ENCODE measurements at regions not wholly inside any gene's neighbourhood (a gene's known extent, or its start where the extent isn't known, plus 50 kb on each side); places are given as distances from the start of the nearest gene placed in this dataset.

DNA sequence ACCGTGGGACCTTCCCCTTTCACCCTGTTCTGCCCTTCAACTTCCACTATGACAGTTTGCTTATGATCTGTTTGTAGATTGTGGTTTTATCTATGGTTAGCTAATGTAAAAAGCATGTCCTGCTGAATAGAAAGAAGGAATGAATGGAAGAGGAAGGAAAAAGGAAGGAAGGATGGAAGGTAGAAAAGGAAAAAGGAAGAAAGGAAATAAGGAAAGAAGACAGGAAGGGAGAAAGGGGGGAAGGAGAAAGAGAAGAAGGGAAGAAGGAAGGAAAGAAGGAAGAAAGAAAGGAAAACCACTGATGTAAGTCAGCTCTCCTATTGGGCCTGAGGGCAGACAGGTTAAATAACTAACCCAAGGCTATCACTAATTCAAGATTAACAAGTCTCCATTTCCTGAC is 319.1 kb upstream of the KLF3 start:
- DNase-seq, result no peak

DNA sequence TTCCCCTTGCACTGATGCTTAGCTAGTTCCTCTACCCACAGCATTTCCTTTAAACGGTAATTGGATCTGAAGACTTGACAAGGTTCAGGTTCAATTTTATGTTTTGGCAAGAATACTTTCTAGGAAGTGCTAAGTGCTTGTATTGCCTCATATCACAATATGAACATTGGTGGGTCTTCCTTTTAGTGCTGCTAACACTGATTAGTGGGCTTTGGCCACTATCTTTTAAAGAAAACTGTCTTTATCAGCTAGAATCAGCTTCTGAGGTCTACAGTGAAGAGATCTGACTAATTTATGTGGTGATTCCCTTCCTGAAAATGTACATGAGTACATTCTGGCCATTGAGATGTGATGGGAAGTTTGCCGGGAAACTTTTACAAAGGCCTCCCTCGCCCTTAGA is 316.7 kb upstream of the KLF3 start:
- no peak for DNase-seq

DNA sequence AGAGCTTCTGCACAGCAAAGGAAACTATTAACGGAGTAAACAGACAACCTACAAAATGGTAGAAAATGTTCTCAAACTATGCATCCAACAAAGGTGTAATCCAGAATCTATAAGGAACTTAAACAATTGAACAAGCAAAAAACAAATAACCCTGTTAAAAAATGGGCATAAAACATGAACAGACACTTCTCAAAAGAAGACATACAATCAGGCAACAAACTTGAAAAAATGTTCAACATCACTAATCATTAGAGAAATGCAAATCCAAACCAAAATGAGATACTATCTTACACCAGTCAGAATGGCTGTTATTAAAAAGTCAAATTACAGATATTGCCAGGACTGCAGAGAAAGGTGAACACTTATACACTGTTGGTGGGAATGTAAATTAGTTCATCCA is 309.6 kb upstream of the KLF3 start:
- no peak for DNase-seq

DNA sequence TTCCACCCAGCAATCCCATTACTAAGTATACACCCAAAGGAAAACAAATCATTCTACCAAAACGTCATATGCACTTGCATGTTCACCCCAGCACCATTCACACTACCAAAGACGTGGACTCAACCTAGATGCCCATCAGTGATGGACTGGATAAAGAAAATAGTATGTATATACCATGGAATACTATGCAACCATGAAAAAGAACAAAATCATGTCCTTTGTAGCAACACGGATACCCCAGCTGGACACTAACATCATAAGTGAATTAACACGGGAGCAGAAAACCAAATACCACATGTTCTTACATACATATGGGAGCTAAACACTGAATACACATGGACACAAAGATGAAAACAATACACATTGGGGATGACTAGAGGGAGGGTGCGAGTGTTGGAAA is 309.1 kb upstream of the KLF3 start:
- no peak for DNase-seq

DNA sequence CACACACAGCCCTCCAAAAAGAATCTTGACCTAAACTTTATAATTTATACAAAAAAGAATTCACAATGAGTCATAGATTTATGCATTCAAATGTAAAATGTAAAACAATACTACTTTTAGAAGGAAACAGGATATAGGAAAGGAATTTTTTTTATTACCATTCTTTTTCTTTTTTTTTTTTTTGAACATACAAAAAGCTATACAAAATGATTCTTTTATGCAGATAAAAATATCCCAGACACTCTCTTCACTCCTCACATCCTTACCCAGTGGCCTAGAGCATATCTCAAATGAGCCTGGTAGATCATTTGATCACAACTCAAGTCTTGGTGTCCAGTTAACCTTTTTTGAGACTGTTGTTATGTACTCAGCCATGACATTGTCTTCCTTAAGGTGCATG is 307.3 kb upstream of the KLF3 start:
- no peak for DNase-seq

DNA sequence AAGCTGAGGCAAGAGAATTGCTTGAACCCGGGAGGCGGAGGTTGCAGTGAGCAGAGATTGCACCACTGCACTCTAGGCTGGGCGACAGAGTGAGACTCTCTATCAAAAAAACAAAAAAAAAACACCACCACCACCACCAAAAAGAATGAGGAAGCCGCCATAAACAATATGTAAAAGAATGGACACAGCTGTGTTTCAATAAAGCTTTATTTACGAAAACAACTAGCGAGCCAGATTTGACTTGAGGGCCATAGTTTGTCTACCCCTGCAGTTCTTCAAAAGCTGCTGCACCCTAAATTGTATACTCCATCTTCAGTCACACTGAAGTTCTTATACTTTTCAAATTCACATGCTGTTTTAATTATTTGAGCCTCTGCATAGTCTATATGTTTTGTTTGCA is 306.5 kb upstream of the KLF3 start:
- no peak for DNase-seq

DNA sequence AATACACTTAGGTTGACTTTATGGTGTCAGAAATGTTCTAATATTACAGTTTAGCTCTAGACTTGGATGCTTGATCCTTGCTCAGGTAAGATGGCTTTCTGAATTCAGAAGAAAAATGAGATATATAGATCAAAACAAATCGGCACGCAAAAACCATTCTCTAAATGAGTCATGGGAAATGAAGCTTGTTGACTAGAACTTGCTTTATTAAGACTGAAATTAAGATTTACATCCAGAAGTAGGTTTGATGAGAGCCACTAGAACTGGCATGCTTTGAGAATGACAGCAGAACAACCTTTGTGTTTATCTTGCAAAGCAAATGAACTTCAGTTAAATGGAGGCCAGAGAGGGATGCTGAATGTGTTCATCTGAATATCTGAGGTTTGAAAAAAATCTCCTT is 304.9 kb upstream of the KLF3 start:
- DNase-seq, result peak; percentile 73

DNA sequence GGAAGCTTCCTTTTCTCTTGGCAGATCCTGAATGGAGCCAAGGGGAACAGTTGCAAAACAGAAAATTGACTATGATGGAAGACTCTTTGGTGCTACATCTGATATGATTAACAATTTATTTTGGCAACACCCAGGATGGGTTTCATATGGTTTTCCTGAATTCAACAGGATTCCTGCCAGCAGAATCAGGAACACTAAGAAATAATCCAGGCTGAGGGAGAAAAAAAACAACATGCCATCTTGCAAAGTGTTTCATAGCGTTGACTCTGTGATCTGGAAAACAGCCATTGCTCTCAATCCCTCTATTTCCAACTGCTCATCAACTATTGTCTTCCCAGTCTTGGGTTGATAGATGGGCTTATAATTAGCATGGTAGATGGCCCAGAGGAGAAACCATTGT is 303.8 kb upstream of the KLF3 start:
- DNase-seq, result no peak

DNA sequence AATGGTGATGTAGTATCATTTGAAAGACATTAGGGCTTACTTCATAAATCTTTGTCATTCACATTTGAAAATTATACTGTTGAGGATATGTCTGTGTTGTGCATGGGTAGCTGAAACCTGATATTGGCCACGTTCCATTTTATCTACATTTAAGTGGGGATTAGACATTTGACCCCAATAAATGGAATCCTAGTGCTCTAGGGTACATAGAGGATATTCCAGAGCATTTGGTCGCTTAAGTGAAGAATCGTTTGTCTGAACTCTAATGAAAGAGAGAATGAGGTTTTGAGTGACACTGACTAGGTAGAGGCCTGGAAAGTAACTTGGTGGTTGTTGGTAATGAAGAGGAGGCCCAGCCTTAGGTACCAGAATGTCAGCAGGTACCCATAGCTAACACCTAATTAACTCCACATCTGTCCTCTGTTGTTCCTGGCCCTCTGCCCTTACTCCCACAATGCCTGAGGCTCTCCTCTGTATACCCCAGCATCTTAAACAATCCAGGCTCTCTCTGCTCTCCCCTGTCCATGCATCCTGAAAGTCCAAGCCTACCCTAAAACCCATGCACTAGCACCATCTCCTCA is 299.5 kb upstream of the KLF3 start:
- DNase-seq, result no peak

DNA sequence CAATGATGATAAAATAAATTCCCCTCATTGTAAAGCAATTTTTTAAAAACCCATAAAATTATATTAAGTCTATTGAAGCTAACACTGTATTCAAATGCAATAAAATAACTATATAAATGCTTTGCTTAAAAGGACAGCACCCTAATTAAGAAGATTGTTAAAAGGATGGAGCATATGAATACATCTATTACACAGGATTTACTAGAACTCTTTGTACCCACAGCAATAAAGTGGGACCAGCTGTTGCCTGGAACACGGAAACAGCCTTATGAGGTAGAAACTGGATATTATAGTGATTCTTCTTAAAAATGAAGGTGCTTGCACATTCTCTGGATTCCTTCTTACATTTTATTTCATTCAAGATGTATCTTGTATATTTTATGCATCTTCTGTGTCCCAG is 298.7 kb upstream of the KLF3 start:
- no peak for DNase-seq

DNA sequence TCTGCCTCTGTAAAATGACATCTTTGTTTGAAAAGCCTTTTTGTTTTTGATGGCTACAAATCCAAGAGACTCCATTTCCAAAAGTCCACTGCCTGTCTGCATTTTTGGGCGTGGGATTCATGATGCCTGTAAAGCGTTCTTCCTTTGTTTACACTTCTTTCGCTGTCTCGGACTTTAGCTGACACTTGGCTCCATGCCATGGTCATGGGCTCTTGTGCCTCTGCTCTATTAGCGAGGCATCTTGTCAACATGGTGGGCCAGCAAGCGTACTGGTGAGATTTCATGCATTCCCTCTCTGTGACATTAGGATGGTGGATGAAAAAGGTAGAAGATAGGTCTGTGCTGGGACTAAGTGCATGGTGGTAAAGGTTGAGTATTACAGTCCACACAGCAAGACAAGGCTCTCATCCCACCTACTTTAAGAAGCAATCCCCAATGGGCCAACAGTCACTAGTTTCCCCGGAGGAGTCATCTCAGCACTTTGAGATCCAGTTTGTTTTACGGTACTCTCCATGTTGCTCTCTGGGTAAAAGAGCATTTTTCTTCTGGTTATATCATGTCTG is 298.2 kb upstream of the KLF3 start:
- DNase-seq, result no peak

DNA sequence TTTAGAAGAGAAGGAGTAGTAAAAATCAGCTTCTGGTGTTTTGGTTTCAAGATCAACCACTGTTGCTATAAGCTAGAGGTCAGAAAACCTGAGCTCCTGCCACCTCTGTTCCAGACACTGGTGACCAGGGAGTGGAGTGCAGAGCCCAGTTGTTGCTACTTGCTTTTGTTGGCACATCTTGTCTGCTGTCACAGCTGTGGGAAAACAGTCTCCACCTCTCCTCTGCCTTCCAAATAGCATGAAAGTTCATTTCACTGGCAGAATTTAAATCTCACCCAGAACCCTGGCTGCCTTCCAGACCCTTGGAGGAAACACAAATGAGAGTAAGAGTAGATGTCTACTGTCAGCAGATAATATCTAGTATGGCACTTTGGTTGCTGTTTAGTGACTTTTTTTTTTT is 297.5 kb upstream of the KLF3 start:
- DNase-seq, result no peak

DNA sequence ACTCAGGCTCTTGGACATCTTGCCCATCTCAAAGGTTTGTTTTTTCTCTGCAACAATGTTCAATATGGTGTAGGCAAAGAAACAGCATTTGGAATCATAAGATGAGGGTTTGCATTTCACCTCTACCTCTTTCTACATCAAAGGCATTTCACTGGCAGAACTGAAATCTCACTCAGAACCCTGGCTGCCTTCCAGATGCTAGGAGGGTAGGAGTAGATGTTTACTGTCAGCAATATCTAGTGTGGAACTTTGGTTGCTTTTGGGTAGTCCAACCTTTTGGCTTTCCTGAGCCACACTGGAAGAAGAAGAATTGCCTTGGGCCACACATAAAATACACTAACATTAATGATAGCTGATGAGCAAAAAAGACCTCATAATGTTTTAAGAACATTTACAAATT is 297.0 kb upstream of the KLF3 start:
- no peak for DNase-seq

DNA sequence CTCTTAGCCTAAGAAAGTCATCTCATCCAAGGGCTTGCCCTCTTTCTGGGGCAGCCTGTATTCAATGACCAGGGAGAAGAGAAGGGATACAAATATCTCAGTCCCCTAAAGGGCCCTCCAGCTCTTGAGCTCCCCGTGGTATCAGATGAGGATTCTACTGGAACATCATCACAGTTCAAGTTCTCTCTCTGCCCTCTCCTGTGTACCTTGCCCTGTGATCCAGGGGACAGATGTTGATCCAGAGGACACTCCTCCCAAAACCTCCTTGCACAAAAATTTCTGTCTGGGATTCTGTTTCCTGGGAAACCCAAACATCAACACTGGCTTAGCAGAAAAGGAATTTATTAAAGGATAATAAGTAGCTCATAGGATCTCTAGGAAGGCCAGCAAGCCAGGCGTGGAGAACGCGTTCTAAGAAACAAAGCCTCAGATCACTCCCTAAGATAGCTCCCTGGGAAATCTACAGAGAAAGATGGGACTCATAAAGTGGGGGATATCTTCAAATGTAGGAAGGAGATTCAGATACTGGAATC is 296.3 kb upstream of the KLF3 start:
- no peak for DNase-seq

DNA sequence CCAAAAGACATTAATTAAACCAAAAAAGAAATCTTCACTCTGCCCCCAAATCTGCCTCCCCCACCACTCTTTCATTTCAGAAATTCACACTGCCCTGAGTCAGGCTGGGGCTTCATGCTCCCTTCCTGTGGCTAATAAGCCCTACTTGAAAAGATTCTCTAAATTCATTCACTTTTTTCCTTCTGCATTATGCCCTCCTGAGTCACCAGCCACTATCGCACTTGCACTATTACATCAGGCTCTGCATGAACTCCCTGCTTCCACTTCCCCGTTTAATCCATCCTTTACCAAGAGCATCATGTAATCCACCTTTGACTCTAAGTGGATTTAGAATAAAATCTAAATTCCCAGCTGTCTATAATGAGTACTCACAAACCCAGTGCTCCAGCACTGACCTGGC is 295.4 kb upstream of the KLF3 start:
- no peak for DNase-seq

DNA sequence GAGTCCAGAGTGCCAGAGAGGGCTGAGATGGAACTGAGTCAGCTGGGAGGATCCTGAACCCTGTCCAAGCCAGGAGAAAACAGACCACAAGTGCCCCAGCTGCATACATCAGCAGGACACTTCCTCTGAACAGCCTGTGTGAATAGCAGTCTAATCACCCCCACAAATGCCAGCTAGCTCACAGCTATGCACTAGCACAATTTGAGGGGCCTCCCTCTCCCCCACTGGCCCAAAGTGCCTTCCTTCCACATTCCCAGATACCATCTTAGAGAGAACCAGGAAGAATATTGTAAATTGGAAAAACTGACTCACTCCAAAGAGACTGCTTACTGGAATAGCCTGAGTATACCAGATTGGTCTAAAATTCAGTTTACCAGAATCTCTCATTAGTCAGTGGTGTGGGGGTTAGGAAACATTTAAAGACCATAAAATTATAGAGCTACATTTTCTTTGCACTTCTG is 292.6 kb upstream of the KLF3 start:
- DNase-seq, result no peak

DNA sequence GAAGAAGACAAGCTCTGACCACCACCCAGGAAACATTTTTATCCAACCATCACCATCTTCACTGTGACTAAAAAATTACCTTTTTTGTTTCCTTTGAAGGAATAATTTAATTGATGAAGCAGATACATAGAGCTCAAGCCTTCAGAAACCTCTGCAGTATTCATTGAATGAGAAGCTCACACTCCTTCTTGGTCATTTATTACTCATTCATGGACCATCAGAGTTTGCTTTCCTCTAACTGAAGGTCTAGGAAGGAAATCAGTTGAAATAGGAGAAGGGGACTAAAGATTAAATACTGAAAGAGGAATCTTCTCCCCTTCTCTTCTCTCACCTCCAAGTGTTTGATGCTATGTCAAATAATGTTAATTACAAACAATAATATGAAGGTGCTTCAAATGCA is 290.6 kb upstream of the KLF3 start:
- DNase-seq, result peak; percentile 5

DNA sequence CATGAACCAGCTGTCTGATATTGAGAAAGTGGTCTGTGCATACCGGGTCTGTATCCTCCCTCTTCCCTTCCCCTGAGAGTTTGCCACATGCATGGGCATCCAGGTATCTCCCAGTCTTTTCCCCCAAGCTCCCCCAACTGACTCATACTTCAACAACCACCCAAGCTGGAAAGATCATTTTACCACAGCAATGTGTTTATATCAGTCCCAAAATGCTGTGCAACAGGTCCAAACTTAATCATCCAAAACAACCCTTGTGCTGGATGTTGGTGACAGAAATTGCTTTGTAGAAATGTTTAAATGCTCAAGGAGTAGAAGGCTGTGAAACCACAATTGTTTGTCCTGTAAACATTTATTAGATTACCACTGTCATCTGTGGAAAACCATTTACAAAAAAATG is 286.8 kb upstream of the KLF3 start:
- DNase-seq, result no peak

DNA sequence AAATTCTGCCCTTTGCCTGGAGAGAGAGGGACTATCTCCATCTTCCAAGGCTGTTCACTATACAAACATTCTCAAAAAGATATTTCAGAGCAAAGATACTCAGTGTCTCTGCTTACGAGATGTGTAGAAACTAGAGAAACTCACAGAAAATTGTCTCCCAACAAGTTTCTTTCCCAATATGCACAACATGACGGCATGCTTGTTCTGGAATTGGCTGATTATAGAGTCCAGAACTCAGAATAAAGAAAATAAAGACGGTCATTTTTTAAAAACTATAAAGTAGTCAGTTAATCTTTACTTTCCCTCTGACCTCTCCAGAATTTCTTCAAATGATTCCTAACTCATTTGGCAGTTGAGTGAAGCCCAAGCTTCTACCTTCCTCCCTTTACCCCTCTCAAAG is 285.5 kb upstream of the KLF3 start:
- DNase-seq, result no peak

DNA sequence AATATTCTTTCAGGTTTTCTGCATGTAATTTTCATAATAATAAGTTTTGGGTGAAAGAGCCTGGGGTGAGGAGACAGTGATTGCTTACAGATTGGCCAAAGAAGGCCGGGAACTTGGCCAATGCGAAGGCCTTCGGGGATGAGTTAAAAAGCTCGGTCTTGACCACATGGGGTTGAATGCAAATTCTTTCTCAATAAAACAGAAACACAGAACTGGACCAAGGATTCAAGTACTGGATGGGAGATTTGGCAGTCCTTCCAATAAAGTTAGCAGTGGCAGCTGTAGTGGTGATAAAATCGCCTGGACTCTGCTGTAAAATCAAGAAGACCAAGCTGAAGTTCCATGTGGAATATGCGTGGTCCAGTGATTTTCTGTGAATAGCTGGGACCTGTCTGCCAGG is 282.2 kb upstream of the KLF3 start:
- DNase-seq, result no peak

DNA sequence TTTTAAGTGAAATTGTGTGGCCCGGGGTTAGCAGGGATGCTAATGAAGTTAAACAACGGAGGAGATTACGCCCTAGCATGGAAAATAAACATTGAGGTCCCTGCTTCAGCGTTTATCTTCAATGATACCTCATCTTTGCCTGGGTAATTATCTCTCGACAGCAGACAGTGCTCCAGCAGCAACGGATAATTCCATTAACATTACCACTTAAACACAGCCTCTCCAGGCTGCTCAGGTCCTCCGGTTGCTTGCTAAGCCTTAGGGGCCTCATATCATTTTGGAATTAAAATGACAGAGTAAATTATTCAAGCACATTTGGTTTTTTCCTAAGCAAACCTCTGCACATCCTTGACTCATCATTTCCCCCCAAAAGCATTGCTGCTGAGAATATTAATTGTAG is 281.5 kb upstream of the KLF3 start:
- DNase-seq, result no peak

DNA sequence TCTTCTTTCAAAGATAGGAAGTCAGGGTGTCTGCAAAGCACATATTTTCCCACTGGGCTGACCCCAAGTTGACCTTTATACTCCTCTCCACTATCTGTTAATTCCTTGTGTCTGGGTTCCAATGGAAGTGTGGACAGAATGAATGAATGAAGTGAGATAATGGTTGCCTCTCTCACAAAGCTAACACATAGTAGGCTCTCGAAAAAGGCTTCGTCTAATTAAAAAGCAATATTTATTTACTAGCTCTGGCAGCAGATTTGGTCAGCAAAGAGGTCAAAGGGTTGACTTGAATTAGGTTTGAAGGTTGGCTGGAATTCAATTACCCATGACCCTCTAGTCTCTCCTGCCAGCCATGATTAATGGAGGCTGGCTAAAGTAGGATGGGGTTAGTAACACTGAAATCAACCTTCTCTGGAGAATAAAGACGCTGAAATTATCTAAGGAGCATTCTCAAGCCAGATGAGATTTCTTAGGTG is 280.3 kb upstream of the KLF3 start:
- DNase-seq, result no peak

DNA sequence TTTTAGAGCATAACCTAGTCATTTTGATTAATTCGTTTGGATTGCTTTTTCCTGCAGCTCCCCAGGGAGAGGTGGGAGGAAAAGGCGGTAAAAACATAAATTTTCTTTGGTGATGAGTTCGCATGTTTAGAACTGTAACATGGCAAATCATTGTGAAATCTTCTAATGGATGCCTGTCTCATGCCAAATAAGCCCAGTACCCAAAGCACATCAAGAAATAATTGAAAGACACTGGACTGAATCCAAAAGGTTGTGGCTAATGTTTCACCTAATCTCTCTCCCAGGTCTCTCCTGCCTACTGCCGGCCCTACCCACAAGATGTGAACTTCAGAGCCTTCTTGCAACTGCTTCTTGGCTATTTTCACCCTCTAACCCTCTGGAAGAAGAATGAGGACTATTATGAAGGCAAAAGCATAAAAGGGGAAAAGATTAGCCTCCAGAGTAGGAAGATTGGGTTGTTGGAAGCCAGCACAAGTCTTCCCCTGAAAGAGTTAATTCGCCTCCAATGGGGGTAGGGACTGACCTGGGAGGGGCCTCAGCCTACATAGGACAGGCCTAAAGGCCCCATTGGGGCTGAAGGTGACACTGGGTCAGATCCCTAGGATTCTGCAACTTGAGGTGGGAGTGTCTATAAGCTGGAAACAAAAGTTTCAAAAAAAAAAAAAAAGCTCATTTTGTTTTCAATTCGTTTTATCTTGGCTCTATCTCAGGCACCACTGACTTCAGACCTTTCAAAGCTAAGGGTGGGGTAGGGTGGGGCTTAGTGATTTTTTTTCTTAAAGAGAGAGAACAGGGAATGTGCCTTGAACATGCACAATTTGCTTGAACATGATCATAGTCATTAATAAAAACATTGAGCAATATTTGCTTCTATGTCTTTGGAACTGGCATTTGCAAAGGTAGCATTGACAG is 278.6 kb upstream of the KLF3 start:
- no peak for DNase-seq

DNA sequence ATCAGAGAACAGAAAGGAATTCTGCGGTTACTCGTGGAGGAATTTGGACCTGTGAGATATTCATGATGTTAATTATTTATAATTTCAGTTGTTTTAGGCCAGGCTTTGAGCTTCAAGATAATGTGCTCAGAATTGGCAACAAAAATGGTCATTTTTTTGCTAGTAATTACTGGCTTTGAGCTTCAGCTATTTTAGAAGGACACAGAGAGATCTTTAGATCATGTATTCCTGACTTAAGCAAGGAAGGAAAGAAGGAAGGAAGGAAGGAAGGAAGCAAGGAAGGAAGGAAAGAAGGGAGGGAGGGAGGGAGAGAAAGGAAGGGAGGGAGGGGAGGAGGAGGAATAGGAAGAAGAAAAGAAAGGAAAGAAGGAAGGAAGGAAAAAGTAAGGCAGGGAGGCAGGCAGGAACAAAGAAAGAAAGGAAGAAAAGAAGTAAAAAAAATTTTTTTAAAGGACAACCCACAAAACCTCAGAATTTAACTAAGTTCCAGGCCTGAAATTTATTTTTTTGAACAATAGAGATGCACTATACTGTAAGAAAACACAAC is 277.9 kb upstream of the KLF3 start:
- DNase-seq, result no peak

All from activated CD4-positive, alpha-beta T cell treated with anti-CD3 and anti-CD28 coated beads, Interleukin-10, Interleukin-2, amounts not matched to agents 100 ng/mL and 50 ng/mL, durations not matched to agents 16 hours and 8 hours (primary cell).